IPS-NIHi11 (cell line): ENCODE measurements at regions not wholly inside any gene's neighbourhood (a gene's known extent, or its start where the extent isn't known, plus 50 kb on each side); places are given as distances from the start of the nearest gene placed in this dataset.
"Not testable (repeated sequence)": the region's sequence is repeated elsewhere in the genome, so short reads cannot be mapped to it uniquely, and the experiment has no call there.

Experiments used
- DNase-seq: peaks from one replicate; pipeline ENCODE4 v3.0.0; 2012; ENCODE audit warnings: mixed read lengths, low spot score

DNA sequence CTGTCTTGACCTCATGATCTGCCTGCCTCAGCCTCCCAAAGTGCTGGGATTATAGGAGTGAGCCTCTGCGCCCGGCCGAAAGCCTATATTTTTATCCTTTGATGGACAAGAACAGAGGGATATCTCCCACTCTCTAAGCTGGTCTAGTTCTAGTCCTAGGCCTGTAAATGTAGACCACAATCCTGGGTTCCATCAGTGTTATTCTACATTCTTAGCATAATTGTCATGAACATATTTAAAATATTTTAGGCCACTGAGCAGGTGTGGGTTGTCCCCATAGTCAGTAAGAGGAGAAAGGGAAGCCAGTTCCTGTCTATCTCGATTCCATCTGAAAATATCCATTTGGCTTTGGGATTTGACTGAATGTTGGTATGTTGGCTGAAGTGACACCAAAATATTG, 118.1 kb downstream of the EBLN2 start:
- DNase-seq, result no peak

DNA sequence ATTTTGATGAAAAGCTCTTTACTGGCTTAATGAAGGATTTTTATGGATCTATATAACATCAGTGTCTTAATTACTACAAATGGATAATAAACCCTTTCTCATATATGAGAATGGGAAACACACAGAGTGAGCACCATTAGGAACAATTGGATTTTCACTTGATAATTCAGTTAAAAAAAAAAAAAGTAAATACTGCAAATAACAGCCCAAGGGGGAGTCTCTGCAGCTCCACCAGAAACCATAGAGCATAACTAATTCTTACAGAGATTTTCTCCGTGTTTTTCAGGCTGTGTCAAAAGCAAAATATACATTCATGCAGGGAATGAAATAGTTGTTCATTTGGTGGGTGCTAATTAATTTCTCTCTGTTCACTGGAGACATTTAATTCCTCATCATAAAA, 125.3 kb downstream of the EBLN2 start:
- no peak for DNase-seq

DNA sequence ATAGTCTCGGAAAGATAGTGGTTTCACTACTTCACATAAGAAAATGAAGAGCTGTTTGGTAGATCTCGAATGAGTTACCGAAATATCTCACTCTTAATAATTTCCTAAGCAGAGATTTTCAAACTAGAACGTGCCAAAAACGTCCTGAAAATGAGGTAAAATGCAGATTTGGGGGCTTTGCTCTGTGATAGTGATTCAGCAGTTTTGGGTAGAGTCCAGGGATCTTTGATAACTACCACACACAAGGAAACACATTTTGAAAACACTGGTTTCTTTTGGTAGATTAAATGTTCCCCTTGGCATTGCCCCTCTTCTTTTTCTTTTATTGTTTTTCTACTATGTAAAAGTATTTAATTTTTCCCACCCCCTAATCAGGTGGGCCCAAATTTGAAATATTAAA, 125.9 kb downstream of the EBLN2 start:
- DNase-seq, result no peak

DNA sequence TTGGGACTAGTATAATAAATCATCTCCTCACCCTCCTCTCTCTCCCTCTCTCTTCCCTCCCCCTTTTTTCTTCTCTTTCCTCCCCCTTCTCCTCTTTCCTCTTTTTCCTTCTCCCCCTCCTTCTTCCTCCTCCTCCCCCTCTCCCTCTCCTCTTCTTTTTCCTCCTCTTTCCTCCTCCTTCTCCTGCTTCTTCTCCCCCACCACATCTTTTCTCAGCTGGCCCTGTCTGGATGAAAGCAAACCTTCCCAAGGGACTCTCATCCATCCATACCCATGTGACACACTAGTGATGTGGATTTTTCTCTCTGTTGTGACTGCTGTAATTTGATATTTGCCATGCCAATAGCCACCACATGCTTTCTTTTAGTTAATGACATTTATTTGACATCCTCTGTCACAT, 127.2 kb downstream of the EBLN2 start:
- DNase-seq, result no peak

DNA sequence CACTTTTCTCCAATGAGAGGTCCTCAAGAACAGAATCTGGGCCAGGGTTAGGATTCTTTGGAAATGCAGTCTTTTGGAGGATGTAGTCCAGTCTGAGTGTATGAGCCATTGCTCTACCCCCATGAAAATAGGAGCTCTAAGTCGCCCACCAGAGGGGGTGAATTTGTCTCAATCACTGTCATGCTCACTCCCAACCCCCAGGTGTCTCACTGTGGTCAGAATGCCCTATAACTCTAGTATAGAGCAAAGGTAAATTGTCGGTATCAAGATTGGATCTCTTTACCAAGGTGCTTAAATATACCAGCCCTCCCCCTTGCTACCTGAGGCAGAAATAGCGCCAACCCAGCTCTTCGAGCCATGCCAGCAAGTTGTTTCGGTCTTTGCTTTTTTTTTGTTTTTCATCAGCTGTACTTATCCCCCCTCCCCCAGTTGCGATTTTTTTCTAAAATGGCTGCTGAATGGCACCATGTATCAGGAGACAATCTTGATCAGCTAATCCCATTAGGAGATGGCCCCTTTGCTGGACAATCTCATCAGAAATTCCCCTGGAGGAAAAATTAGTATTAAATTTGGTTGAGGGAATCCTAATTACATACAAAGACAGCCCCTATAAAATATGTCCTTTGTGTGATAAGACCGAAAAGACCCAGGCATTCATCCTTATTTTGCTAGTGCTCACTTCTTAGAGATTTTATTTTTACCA, 130.7 kb downstream of the EBLN2 start:
- peak; percentile 56 for DNase-seq

DNA sequence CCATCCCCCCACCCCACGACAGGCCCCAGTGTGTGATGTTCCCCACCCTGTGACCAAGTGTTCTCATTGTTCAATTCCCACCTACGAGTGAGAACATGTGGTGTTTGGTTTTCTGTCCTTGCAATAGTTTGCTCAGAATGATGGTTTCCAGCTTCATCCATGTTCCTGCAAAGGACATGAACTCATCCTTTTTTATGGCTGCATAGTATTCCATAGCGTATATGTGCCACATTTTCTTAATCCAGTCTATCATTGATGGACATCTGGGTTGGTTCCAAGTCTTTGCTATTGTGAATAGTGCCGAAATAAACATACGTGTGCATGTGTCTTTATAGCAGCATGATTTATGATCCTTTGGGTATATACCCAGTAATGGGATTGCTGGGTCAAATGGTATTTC, 132.5 kb downstream of the EBLN2 start:
- DNase-seq, result not testable (repeated sequence)

DNA sequence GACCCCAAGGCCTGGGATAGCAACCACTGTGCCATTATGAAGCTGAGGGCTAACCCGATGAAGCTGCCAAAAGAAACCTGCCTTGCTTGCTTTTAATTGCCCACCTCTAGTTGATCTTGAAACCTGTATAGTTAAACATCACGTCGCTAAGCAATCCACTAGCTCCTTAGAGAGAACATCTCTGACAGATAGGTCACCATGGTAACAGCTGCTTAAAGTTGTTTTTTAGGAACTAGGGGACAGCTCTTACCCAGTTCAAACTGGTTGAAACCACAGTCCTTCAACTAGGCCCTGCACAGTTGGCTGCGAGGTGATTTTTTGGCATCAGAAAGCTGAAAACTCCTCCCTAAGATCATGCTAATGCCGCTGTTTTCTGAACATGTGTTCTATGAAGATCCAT, 135.7 kb downstream of the EBLN2 start:
- no peak for DNase-seq

DNA sequence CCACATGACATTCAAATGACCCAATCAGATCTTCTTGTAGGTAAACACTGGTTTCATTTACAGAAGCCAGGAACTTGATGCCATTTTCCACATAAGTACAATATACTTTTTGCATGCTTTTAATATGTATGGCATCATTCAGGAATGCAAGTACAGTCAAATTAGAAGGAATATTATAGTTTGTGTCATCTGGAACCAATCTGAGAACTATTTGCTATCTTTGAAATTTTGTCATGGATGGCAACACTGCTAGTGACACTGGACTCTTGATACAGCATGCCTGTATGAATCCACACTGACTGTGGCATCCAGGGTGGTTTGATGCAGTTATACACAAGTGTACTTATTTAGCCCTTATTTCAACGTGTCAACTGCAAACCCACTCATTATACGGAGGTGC, 141.6 kb downstream of the EBLN2 start:
- DNase-seq, result no peak

DNA sequence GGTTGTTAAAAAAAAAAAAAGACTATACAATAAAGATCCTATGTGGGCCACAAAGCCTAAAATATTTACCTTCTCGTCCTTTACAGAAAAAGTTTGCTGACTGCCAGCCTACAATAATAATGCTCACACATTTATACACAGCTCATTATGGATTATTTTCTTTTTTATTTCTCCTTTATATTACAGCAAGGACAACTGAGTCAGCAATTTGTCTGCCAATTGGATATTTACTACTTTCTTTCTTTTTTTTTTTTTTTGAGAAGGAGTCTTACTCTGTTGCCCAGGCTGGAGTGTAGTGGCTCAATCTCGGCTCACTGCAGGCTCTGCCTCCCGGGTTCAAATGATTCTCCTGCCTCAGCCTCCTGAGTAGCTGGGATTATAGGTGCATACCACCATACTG, 142.2 kb downstream of the EBLN2 start:
- no peak for DNase-seq

DNA sequence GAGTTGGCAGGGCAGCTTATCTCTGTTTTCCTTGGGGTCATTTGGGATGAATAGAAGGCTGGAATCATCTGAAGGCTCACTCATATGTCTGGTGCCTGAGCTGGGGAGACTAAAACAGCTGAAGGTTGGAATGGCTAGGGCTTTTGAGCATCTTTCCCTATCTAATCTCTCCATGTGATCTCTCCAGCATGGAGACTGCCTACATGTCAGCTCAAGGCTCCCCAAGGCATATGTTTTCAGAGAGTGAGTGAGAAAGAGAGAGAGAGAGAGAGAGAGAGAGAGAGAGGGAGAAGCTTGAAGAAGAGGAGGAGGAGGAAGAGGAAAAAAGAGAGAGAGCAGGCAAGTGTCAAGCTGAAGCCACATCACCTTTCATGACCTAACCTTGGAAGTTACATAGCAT, 143.4 kb downstream of the EBLN2 start:
- DNase-seq, result no peak

DNA sequence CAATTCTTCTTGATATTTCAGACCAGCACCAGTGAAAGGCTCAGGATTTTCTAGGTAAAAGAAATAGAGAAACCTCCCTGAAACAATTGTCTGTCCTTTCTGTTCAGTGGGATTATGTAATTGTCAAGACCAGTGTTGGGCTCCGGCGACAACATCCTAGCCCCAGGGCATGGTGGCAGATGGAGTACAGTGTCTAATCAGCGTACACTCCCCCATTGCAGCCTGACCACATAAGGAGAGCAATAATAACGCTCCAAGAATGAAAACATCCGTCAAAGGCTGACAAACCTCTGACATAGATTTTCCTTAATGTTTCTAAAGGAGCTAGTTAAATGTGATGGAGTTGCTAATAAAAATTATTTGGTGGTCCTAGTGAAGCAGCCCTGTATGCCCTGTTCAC, 144.6 kb downstream of the EBLN2 start:
- DNase-seq, result no peak

DNA sequence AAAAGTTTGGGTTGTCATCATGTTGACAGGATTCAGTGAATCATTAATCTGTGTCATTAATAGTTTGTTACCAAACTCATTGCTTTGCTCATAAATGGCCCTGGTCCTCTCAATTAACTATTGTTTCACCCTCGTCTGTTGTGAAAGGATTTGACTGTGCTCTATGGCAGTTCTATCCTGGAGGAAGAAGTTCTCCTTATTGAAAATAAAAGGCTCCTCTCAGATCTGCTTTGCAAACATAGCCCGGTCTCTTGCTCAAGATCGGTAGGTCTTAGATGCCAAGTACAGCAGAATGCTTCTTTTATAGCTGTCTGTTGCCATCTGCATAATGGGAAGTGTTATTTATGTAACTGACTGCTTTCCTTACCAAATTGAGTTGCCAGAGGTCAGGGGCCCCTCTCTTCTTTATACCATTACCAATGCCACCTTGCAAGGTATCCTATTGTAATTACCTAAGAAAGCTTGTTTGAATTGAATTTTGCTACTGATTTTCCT, 146.5 kb downstream of the EBLN2 start:
- no peak for DNase-seq

DNA sequence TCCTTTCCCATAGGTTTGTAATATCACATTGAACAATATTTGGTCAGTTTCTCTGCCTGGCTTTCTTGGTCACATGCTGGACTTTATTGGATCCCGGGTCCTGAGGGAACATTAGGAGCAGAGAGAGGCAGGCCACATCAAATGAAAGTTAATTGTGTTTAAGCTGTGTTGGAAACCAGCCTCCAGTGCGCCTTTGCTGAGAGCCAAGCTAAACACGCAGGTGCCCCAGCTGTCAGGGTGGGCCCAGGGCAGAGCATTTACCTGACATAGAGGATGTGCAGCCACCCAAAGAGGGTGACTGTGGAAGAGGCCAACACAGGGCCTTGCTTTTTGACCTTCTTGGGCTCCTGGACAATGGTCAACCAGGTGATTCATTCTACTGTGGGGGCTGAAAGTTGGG, 149.3 kb downstream of the EBLN2 start:
- no peak for DNase-seq

DNA sequence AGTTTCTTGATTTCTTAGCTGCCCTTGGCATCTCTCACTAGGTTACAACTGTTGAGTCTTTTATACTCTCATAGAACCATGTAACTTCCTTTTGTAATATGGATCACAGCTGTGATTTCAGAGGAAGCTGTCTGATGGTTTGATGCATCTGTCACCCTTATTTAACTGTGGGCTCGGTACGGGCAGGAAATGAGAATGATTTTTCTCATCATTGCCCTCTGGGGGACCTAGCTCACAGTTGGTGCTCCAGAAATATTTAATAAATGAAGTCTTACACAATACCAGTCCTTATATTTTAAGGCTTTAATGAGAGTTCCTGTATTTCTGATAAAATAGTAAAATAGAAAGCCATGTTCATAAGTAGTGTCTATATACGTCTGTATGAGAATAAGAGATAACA, 151.2 kb downstream of the EBLN2 start:
- no peak for DNase-seq

DNA sequence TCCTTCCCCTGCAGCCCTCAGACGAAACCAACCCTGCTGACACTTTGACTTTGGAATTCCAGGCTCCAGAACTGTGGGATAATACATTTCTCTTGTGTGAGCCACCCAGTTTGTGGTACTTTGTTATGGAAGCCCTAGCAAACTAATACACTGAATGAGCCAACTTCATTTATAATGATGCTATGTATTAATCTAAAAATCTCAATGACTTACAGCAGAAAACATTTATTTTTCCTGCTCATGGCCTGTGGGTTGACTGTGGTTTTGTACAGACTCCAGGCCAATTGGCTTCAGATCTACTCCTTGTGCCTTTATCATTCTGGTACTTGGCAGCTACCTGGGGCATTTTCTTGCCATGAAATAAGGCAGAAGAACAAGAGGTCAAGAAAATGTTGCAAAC, 152.4 kb downstream of the EBLN2 start:
- no peak for DNase-seq

DNA sequence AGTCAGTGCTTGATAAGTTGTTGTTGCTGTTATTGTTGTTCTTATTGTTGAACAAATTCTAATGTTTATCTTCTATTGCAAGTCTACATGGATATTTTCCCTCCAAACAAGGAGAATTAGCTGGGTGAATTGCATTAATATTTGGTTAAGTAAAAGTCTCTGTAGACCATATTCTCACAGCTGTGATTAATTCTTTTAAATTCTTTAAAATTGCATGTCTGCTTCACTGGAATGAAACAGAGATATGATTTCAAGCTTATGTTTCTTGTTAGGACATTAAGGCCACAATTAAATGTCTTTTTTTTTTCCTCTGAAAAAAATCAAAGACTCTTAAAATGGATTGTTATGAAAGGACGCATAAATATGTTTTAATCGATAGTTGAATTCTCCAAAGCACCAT, 153.4 kb downstream of the EBLN2 start:
- DNase-seq, result no peak

DNA sequence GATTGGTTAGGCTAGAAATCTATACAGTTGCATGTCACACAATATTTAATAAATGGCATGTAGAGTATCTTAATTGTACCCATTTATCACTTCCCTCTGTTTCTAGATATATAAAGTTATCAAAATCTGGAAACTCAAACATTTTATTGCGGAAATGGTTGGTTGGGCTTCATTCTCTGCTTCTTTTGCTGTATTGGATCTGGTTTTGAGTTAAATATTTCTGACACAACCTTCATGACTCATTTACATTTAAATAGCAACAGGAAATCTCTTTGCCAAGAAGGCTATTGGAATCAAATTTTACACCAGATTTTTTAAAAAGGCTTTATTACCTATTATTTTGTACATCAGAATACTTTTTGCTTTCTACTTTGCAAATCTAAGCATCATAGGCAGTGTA, 153.8 kb downstream of the EBLN2 start:
- DNase-seq, result no peak

DNA sequence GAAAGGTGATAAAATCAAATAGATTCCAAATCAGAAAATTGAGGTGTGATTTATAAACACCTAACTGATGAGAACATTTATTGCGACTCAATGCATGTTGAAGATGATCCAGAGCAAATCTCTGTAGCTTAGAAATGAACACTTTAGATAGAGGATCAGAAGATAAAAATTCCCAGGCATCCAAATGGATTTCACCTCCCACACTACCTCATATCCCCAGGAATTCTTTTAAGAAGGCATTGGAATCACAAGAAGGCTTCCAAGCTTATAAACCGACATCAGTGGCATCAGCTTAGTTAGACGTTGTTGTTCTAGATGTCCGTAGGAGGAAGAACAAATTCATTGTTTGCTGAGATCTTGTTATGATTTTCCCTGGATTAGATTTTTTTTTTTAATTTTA, 154.4 kb downstream of the EBLN2 start:
- DNase-seq, result no peak

DNA sequence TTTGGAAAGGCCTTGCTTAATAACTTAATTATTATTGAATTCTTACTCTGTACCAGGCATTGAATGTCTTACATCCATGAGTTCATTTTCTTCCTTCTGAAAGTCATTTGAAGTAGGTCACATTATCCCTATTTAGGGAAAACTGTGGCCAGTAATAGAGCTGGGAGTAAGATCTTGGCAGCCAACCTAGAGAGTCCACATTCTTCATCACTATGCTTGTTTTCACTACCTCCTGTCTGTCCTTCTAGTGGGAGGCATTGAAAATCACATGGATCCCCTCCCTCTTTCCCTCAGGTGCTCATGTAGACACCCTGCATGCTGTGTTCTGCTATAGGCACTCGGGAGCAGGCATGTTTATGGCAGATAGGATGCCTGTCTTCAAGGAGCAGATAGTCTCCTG, 154.9 kb downstream of the EBLN2 start:
- no peak for DNase-seq

DNA sequence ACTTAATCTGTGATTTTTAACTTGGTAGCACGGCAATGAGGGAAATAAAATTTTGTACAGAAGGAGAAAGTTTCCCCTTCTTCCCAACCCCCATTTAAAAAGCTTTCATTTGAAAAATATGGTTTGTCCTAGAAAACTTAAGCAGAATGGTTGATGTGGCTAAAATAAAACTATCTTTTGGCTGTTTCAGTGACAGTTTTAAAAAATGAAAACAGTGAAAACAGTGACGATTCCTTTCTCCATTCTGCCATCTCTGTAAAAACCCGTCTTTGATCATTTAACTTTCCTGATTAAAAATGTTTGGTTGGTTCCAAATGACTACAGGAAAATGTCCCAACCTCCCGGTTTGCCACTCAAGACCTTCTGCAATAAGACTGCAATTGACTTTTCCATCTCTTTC, 160.7 kb downstream of the EBLN2 start:
- no peak for DNase-seq

DNA sequence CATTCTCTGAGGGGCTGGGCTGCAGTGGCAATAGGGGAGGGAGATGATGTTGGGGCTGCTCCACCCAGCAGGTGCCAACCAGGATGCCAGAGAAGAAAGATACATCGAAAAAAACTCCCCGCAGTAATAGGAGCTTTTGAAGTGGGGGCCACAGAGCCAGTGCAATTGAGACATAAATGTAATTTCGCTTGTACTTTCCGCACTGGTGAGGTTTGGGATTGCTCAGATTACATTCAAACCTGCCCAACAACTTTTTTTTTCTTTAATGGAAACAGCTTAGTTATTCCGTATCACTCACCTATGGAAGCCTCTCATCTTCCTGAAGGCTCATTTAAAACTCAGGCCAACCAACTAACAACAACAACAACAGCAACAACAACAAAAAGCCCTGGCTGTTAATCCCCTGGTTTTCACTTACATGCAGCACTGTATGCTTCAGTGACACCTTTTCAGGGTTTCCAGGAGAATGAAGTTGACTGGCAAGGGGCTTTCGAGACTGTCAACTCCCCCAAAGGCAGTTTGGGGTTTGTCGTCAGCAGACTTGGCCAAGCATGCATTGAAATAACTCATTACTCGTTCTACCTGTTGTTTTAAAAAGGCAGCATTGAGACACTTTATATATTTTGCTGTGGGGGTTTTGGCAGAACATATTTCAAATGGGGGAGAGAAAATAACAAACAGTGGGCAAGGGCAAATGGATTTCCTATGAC, 163.8 kb downstream of the EBLN2 start:
- DNase-seq, result no peak

DNA sequence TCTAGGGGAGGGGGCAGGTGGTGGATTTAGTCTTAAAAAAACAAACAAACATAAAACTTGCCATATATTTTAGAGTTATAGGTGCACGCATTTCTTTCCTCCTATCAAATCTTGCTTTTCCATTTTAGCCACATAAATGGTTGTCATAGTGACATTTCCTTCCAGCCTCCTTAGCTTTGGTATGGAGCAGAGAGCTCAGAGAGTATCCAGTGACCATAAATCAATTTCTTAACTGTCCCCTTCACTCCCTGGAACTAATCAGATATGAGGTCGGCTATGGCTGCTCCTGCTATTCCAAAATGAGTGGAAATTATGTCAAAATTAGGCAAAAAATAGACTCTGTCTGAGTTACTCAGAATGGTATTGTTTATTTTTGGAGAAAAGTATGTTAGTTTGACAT, 164.5 kb downstream of the EBLN2 start:
- DNase-seq, result no peak

DNA sequence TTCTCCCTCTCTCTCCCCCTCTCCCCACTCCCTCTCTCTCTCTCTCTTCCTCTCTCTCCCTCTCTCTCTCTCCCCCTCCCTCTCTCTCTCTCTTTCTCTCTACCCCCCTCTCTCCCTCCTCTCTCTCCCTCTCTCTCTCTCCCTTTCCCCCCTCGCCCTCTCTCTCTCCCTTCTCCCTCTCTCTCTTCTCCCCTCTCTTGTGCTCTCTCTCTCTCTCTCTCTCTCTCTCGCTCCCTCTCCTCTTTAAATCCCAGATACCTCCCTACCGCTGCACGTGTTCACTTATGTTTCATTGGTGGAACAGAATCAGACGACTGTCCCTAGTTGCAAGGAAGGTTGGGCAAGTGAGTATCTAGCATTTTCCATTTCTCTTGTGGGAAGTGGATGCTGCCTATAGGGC, 166.5 kb downstream of the EBLN2 start:
- no peak for DNase-seq

DNA sequence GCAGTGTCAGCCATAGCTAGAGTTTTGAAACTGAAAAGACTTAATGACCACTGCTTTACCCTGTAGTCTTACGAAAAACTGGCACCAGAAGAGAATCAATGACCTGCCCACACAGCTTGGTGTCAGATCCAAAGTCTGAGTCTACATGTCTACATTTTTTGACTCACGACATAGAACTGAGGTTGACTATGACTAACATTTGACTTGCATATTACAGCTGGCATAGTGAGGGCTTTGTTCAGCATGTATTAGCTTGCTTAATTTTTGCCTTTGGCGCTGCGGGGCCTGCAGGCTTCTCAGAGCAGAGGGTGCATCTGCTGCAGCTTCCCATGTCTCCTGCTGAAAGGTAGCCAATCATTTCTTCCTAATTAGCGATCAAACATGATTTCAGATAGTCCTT, 167.0 kb downstream of the EBLN2 start:
- DNase-seq, result no peak
